ENCODE measurements at regions not wholly inside any gene's neighbourhood (a gene's known extent, or its start where the extent isn't known, plus 50 kb on each side); places are given as distances from the start of the nearest gene placed in this dataset.

- no peaks in the 10 kb centered on the region for H3K36me3 ChIP-seq (ENCODE audit: control insufficient read depth, insufficient read depth, low read length)
- CTCF ChIA-PET = no interaction called here
- POLR2A ChIA-PET = no interaction called here
- no peak overlapping the region for H3K4me3 ChIP-seq (ENCODE audit: low read depth, low read length)
- H3K27me3 ChIP-seq (ENCODE audit: control insufficient read depth, insufficient read depth, low read length) = no peaks in the 10 kb centered on the region
- no peak for TF ChIP-seq CTCF (IDR thresholded peaks at IDR 0.05; ENCODE audit: insufficient read depth, low read depth, low read length)
- DNase-seq (ENCODE audit: low read depth) = no peak
Observed at GRCh38 chr18:78883501-78883900, 96.1 kb upstream of the SALL3 start.

- H3K4me3 ChIP-seq (ENCODE audit: low read depth, low read length) = no peak overlapping the region
- ChIA-PET CTCF (no interaction called here), POLR2A (no interaction called here)
- no peaks in the 10 kb centered on the region for H3K36me3 ChIP-seq (ENCODE audit: control insufficient read depth, insufficient read depth, low read length)
- no peak for DNase-seq (ENCODE audit: low read depth)
- H3K27me3 ChIP-seq (ENCODE audit: control insufficient read depth, insufficient read depth, low read length) = no peaks in the 10 kb centered on the region
- no peak for TF ChIP-seq CTCF (IDR thresholded peaks at IDR 0.05; ENCODE audit: insufficient read depth, low read depth, low read length)
Observed at GRCh38 chr18:78884502-78884901, 95.1 kb upstream of the SALL3 start.

DNA sequence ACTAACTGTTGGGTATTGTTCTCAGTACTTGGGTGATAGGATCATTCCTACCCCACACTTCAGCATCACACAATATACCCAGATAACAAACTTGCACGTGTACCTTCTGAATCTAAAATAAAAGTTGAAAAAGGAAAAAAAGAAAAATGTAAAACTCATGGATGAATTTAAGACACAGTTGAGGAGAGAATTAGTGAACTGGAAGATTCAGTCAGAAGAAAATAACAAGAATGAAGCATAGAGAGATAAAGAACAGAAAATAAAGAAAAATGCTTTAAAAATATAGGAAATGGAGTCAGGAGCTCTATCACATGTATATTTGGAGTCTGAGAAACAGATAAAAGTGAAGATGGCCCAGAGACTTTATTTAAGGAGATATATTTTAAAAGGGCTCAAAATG lies 90.4 kb upstream of the SALL3 start:
- no peak overlapping the region for H3K4me3 ChIP-seq (ENCODE audit: low read depth, low read length)
- TF ChIP-seq CTCF (IDR thresholded peaks at IDR 0.05; ENCODE audit: insufficient read depth, low read depth, low read length) = no peak
- POLR2A ChIA-PET = no interaction called here
- CTCF ChIA-PET = no interaction called here
- H3K27me3 ChIP-seq (ENCODE audit: control insufficient read depth, insufficient read depth, low read length) = no peaks in the 10 kb centered on the region
- H3K36me3 ChIP-seq (ENCODE audit: control insufficient read depth, insufficient read depth, low read length) = no peaks in the 10 kb centered on the region
- DNase-seq (ENCODE audit: low read depth) = no peak

GRCh38 chr18:78890388-78890787 lies 89.2 kb upstream of the SALL3 start:
- CTCF ChIA-PET = interaction anchor here (0.6 kb wide), 2 partner anchors 96 to 107 kb away, joined by 3 to 4 read pairs; no protein-coding TSS in a partner anchor
- DNase-seq (ENCODE audit: low read depth) = no peak
- POLR2A ChIA-PET = no interaction called here

GRCh38 chr18:78891185-78891762 lies 88.3 kb upstream of the SALL3 start:
- no peak for DNase-seq (ENCODE audit: low read depth)
- no peak for TF ChIP-seq CTCF (IDR thresholded peaks at IDR 0.05; ENCODE audit: insufficient read depth, low read depth, low read length)
- Histone ChIP-seq H3K27me3 (ENCODE audit: control insufficient read depth, insufficient read depth, low read length) (no peaks in the 10 kb centered on the region), H3K36me3 (ENCODE audit: control insufficient read depth, insufficient read depth, low read length) (no peaks in the 10 kb centered on the region), H3K4me3 (ENCODE audit: low read depth, low read length) (no peak overlapping the region)
- POLR2A ChIA-PET = no interaction called here
- CTCF ChIA-PET = no interaction called here

More at GRCh38 chr18:78890388-78890787, 89.2 kb upstream of the SALL3 start:
- TF ChIP-seq CTCF (IDR thresholded peaks at IDR 0.05; ENCODE audit: insufficient read depth, low read depth, low read length) = no peak
- Histone ChIP-seq H3K4me3 (ENCODE audit: low read depth, low read length) (no peak overlapping the region), H3K27me3 (ENCODE audit: control insufficient read depth, insufficient read depth, low read length) (no peaks in the 10 kb centered on the region), H3K36me3 (ENCODE audit: control insufficient read depth, insufficient read depth, low read length) (no peaks in the 10 kb centered on the region)
